ENCODE measurements at regions not wholly inside any gene's neighbourhood (a gene's known extent, or its start where the extent isn't known, plus 50 kb on each side); places are given as distances from the start of the nearest gene placed in this dataset.
A peak's percentile ranks its signal among the peaks of the same experiment; 100 is the strongest.

DNA sequence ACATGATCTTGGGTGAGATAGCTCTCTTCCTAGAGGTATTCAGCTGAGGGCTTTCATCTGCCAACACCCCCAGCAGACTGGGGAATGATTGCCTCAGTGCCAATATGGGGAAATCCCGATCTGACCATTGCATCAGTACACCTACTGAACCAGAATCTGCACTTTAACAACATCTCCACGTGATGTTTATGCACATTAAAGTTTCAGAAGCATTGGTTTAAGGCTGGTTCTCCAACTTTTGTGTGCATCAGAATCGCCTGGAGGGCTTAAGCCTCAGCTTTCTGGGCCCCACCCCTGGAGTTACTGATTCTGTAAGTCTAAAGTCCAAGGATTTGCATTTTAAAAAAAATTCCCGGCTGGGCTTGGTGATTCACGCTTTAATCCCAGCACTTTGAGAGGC lies 123.6 kb upstream of the MED13 start (continued):
- TF ChIP-seq FOXA3 (CRISPR knock-in tag; IDR thresholded peaks at IDR 0.05) (0 out of 2 replicates have a peak, but pooled peaks have one; percentile 10), ZNF724P (CRISPR knock-in tag; IDR thresholded peaks at IDR 0.05; ENCODE audit: borderline replicate concordance) (no peak), ADNP (CRISPR knock-in tag; IDR thresholded peaks at IDR 0.05) (no peak), ZNF644 (CRISPR knock-in tag; IDR thresholded peaks at IDR 0.05; ENCODE audit: low read depth) (0 out of 2 replicates have a peak, but pooled peaks have one; percentile 42), CBX1 (IDR thresholded peaks at IDR 0.05; ENCODE audit: low read depth) (no peak), ERF (CRISPR knock-in tag; IDR thresholded peaks at IDR 0.05) (no peak), ATF6 (CRISPR knock-in tag; conservative IDR thresholded peaks at IDR 0.05) (no peak), FOSL2 (CRISPR knock-in tag; IDR thresholded peaks at IDR 0.05) (peak; percentile 74), KLF9 (CRISPR knock-in tag; IDR thresholded peaks at IDR 0.05; ENCODE audit: low read depth) (no peak), ZNF264 (CRISPR knock-in tag; IDR thresholded peaks at IDR 0.05) (0 out of 2 replicates have a peak, but pooled peaks have one; percentile 32), ARID5B (CRISPR knock-in tag; IDR thresholded peaks at IDR 0.05) (0 out of 2 replicates have a peak, but pooled peaks have one; percentile 22), GATAD1 (CRISPR knock-in tag; IDR thresholded peaks at IDR 0.05) (no peak), ARHGAP35 (CRISPR knock-in tag; IDR thresholded peaks at IDR 0.05; ENCODE audit: borderline replicate concordance) (no peak), SOX13 (IDR thresholded peaks at IDR 0.05) (no peak), SOX13 (CRISPR knock-in tag; conservative IDR thresholded peaks at IDR 0.05 in 1 of 2, IDR thresholded peaks at IDR 0.05 in 1 of 2) (peak in 1 of 2 experiments; percentile 30; a peak in 1 of 4 replicates), SOX6 (IDR thresholded peaks at IDR 0.05) (no peak), SOX6 (CRISPR knock-in tag; IDR thresholded peaks at IDR 0.05) (0 out of 2 replicates have a peak, but pooled peaks have one; percentile 9), POLR2AphosphoS2 (IDR thresholded peaks at IDR 0.05; ENCODE audit: low read depth, low read length) (no peak), TFDP2 (CRISPR knock-in tag; IDR thresholded peaks at IDR 0.05) (no peak)
- TF ChIP-seq, protein P1, sequence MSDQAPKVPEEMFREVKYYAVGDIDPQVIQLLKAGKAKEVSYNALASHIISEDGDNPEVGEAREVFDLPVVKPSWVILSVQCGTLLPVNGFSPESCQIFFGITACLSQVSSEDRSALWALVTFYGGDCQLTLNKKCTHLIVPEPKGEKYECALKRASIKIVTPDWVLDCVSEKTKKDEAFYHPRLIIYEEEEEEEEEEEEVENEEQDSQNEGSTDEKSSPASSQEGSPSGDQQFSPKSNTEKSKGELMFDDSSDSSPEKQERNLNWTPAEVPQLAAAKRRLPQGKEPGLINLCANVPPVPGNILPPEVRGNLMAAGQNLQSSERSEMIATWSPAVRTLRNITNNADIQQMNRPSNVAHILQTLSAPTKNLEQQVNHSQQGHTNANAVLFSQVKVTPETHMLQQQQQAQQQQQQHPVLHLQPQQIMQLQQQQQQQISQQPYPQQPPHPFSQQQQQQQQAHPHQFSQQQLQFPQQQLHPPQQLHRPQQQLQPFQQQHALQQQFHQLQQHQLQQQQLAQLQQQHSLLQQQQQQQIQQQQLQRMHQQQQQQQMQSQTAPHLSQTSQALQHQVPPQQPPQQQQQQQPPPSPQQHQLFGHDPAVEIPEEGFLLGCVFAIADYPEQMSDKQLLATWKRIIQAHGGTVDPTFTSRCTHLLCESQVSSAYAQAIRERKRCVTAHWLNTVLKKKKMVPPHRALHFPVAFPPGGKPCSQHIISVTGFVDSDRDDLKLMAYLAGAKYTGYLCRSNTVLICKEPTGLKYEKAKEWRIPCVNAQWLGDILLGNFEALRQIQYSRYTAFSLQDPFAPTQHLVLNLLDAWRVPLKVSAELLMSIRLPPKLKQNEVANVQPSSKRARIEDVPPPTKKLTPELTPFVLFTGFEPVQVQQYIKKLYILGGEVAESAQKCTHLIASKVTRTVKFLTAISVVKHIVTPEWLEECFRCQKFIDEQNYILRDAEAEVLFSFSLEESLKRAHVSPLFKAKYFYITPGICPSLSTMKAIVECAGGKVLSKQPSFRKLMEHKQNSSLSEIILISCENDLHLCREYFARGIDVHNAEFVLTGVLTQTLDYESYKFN (CRISPR knock-in tag; conservative IDR thresholded peaks at IDR 0.05), result 0 out of 2 replicates have a peak, but pooled peaks have one; percentile 22
- TF ChIP-seq, protein P2, sequence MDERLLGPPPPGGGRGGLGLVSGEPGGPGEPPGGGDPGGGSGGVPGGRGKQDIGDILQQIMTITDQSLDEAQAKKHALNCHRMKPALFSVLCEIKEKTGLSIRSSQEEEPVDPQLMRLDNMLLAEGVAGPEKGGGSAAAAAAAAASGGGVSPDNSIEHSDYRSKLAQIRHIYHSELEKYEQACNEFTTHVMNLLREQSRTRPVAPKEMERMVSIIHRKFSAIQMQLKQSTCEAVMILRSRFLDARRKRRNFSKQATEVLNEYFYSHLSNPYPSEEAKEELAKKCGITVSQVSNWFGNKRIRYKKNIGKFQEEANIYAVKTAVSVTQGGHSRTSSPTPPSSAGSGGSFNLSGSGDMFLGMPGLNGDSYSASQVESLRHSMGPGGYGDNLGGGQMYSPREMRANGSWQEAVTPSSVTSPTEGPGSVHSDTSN (CRISPR knock-in tag; IDR thresholded peaks at IDR 0.05), result no peak

Data from HepG2 (cell line).